ENCODE measurements at regions not wholly inside any gene's neighbourhood (a gene's known extent, or its start where the extent isn't known, plus 50 kb on each side); places are given as distances from the start of the nearest gene placed in this dataset.

- Histone ChIP-seq H3K79me2 (ENCODE audit: control insufficient read depth in 1 of 2, insufficient read depth in 2 of 2, low read length in 2 of 2) (no peaks in the 10 kb centered on the region), H3K9ac (replicated peaks in 1 of 4; ENCODE audit: extremely low read depth in 1 of 4, low read depth in 3 of 4, low read length in 3 of 4) (no peak overlapping the region), H3K27ac (ENCODE audit: low read depth, low read length) (no peak overlapping the region), H3K18ac (ENCODE audit: extremely low read depth, low read length) (no peak overlapping the region), H3K4me3 (ENCODE audit: extremely low read depth in 1 of 4, insufficient read depth in 2 of 4, low read depth in 3 of 4, low read length in 4 of 4) (no peak overlapping the region), H3K14ac (ENCODE audit: insufficient read length) (no peak overlapping the region), H4K91ac (replicated peaks; ENCODE audit: insufficient read length, low read length) (no peak overlapping the region), H2BK5ac (ENCODE audit: low read depth, low read length) (no peak overlapping the region), H4K5ac (ENCODE audit: insufficient read length, low read depth, low read length) (no peak overlapping the region), H4K8ac (ENCODE audit: extremely low read depth, insufficient read depth, low read length) (no peak overlapping the region), H3K4me1 (replicated peaks in 1 of 4; ENCODE audit: control insufficient read depth in 3 of 4, insufficient read depth in 4 of 4, low read length in 3 of 4) (peaks cover 0 to 4% (median under 1%) of the 10 kb centered on the region in 4 experiments; a peak in 2 of 7 replicates), H3K23me2 (ENCODE audit: low read depth, low read length) (no peaks in the 10 kb centered on the region), H3K56ac (replicated peaks; ENCODE audit: insufficient read length, low read depth, low read length) (no peak overlapping the region), H3K36me3 (ENCODE audit: control insufficient read depth in 2 of 4, insufficient read depth in 4 of 4, low read length in 3 of 4) (no peaks in the 10 kb centered on the region), H3K27me3 (replicated peaks in 1 of 4; ENCODE audit: control insufficient read depth in 3 of 4, extremely low read depth in 1 of 4, insufficient read depth in 3 of 4, low read length in 3 of 4) (no peaks in the 10 kb centered on the region), H2AK5ac (ENCODE audit: low read depth, low read length) (no peak overlapping the region), H3K23ac (ENCODE audit: insufficient read length) (no peak overlapping the region), H2BK12ac (ENCODE audit: low read depth, low read length) (no peak overlapping the region), H2AFZ (ENCODE audit: low read length) (no peak overlapping the region), H2BK15ac (ENCODE audit: low read length) (no peak overlapping the region), H3K4ac (replicated peaks; ENCODE audit: insufficient read length, low read depth, low read length) (no peak overlapping the region), H3K4me2 (ENCODE audit: insufficient read depth in 1 of 2, low read depth in 2 of 2, low read length in 2 of 2) (no peak overlapping the region), H2BK120ac (replicated peaks; ENCODE audit: low read depth, low read length) (no peak overlapping the region), H3K9me3 (ENCODE audit: insufficient read depth in 2 of 2, low read depth in 1 of 2, low read length in 1 of 2) (no peaks in the 10 kb centered on the region), H3K79me1 (ENCODE audit: low read depth, low read length) (no peaks in the 10 kb centered on the region), H2BK20ac (ENCODE audit: low read length) (no peak overlapping the region), H4K20me1 (replicated peaks in 1 of 2; ENCODE audit: control insufficient read depth in 1 of 2, insufficient read depth in 2 of 2, low read length in 2 of 2) (no peaks in the 10 kb centered on the region)
- CTCF ChIA-PET (ENCODE audit: partially characterized antibody): interaction anchor here (1.0 to 1.2 kb wide), 2 partner anchors 22 to 279 kb away, joined by 3 to 6 read pairs; no protein-coding TSS in a partner anchor
- POLR2A ChIA-PET (ENCODE audit: partially characterized antibody): no interaction called here
- WGBS, 2 experiments (ENCODE audit: extremely low coverage in 1 of 2, insufficient coverage in 1 of 2, insufficient read length in 1 of 2, insufficient replicate concordance in 2 of 2, low coverage in 1 of 2, low lambda C conversion rate in 2 of 2, missing lambda C conversion rate in 1 of 2): 71% methylated on average over 2 of the region's 2 CpGs; no CpG with 5 or more reads in 1 of the 2 experiments
- no peak for DNase-seq (ENCODE audit: low read depth in 1 of 2, low spot score in 2 of 2)
- FAIRE-seq: no peak
- TF ChIP-seq ZNF274 (IDR thresholded peaks at IDR 0.05; ENCODE audit: borderline replicate concordance, extremely low read depth, low read length): no peak
- no peak for TF ChIP-seq KDM5A (IDR thresholded peaks at IDR 0.05; ENCODE audit: low read length)
- TF ChIP-seq, protein P1, sequence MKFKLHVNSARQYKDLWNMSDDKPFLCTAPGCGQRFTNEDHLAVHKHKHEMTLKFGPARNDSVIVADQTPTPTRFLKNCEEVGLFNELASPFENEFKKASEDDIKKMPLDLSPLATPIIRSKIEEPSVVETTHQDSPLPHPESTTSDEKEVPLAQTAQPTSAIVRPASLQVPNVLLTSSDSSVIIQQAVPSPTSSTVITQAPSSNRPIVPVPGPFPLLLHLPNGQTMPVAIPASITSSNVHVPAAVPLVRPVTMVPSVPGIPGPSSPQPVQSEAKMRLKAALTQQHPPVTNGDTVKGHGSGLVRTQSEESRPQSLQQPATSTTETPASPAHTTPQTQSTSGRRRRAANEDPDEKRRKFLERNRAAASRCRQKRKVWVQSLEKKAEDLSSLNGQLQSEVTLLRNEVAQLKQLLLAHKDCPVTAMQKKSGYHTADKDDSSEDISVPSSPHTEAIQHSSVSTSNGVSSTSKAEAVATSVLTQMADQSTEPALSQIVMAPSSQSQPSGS (IDR thresholded peaks at IDR 0.05; ENCODE audit: low read length): no peak
- no peak for TF ChIP-seq GTF2F1 (IDR thresholded peaks at IDR 0.05; ENCODE audit: borderline replicate concordance, low read depth, low read length)
- TF ChIP-seq SUZ12 (IDR thresholded peaks at IDR 0.05; ENCODE audit: low read length): no peak
- no peak for TF ChIP-seq SRF (IDR thresholded peaks at IDR 0.05; ENCODE audit: low read depth, low read length)
- TF ChIP-seq MAX (IDR thresholded peaks at IDR 0.05): no peak
- no peak for TF ChIP-seq TAF1 (IDR thresholded peaks at IDR 0.05; ENCODE audit: low read depth, low read length)
- no peak for TF ChIP-seq ASH2L (IDR thresholded peaks at IDR 0.05; ENCODE audit: low read length)
- TF ChIP-seq, protein P2, sequence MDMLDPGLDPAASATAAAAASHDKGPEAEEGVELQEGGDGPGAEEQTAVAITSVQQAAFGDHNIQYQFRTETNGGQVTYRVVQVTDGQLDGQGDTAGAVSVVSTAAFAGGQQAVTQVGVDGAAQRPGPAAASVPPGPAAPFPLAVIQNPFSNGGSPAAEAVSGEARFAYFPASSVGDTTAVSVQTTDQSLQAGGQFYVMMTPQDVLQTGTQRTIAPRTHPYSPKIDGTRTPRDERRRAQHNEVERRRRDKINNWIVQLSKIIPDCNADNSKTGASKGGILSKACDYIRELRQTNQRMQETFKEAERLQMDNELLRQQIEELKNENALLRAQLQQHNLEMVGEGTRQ (IDR thresholded peaks at IDR 0.05; ENCODE audit: low read length): no peak
- TF ChIP-seq CTBP2 (IDR thresholded peaks at IDR 0.05; ENCODE audit: borderline replicate concordance, insufficient read depth, insufficient read length, low read length): no peak
Observed at GRCh38 chr18:6498289-6498856, 83.7 kb upstream of the L3MBTL4 start.
